PC-3 (cell line): ENCODE measurements at regions not wholly inside any gene's neighbourhood (a gene's known extent, or its start where the extent isn't known, plus 50 kb on each side); places are given as distances from the start of the nearest gene placed in this dataset.

Experiments used
- EZH2 ChIP-seq: fragments of 300-600 bp; sonication (generic); IDR thresholded peaks from one replicate; pipeline ENCODE4 v1.6.1; 2017; ENCODE audit warnings: antibody characterized with exemption, mild to moderate bottlenecking, low read length; ENCODE audit not compliant: unreplicated experiment
- EZH2phosphoT487 ChIP-seq: fragments of 300-600 bp; sonication (generic); IDR thresholded peaks from 2 replicates; pipeline ENCODE4 v1.6.1; 2018; ENCODE audit warnings: mild to moderate bottlenecking, antibody characterized with exemption, low read length, borderline replicate concordance
- TF ChIP-seq, protein P1 (sequence below): fragments of 300-600 bp; sonication (generic); conservative IDR thresholded peaks from 2 replicates; pipeline ENCODE4 v1.5.1; 2017; ENCODE audit warnings: antibody characterized with exemption, low read depth, mild to moderate bottlenecking, low read length

DNA sequence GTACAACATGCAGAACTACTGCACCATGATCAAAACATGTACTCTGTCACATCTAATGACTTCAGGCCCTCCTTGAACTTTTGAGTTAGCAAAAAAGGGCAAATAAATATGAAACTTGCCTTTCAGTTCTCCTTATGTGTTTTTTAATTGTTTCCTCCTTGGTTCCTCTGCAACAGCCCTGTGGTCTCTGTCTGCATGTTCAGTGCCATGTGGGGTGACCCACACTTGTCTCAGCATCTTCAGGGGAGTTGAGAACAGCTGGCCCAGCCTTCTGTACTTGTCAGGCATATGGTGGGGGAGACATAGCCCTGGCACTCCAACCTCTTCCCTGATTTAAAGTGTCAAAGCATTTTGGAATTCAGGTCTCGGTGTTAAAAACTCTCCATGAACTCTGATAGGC lies 188.0 kb upstream of the PGRMC2 start:
- TF ChIP-seq, protein P1, sequence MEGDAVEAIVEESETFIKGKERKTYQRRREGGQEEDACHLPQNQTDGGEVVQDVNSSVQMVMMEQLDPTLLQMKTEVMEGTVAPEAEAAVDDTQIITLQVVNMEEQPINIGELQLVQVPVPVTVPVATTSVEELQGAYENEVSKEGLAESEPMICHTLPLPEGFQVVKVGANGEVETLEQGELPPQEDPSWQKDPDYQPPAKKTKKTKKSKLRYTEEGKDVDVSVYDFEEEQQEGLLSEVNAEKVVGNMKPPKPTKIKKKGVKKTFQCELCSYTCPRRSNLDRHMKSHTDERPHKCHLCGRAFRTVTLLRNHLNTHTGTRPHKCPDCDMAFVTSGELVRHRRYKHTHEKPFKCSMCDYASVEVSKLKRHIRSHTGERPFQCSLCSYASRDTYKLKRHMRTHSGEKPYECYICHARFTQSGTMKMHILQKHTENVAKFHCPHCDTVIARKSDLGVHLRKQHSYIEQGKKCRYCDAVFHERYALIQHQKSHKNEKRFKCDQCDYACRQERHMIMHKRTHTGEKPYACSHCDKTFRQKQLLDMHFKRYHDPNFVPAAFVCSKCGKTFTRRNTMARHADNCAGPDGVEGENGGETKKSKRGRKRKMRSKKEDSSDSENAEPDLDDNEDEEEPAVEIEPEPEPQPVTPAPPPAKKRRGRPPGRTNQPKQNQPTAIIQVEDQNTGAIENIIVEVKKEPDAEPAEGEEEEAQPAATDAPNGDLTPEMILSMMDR = no peak
- no peak for TF ChIP-seq EZH2phosphoT487
- TF ChIP-seq EZH2 = no peak
